Muscle layer of duodenum (tissue), 2 donors: ENCODE measurements at regions not wholly inside any gene's neighbourhood (a gene's known extent, or its start where the extent isn't known, plus 50 kb on each side); places are given as distances from the start of the nearest gene placed in this dataset.

ENCODE experiments used
- H3K27ac ChIP-seq: one replicate; pipeline ENCODE4 v1.7.0; 2013; ENCODE audit warnings: mild to moderate bottlenecking, low read length
- H3K27me3 ChIP-seq: one replicate; pipeline ENCODE4 v1.7.0; 2013; ENCODE audit warnings: low read depth, mild to moderate bottlenecking, control low read depth, low read length
- H3K36me3 ChIP-seq, 2 donors: one replicate each; pipeline ENCODE4 v1.7.0; 2013; ENCODE audit warnings: low read length in 2 of 2, control low read depth in 1 of 2, mild to moderate bottlenecking in 1 of 2; ENCODE audit not compliant: insufficient read depth in 2 of 2, control insufficient read depth in 1 of 2
- H3K4me1 ChIP-seq, 2 donors: one replicate each; pipeline ENCODE4 v1.7.0; 2013; ENCODE audit warnings: low read length in 2 of 2, mild to moderate bottlenecking in 2 of 2, control low read depth in 1 of 2, moderate library complexity in 1 of 2; ENCODE audit not compliant: insufficient read depth in 2 of 2, control insufficient read depth in 1 of 2
- H3K4me3 ChIP-seq, 2 donors: one replicate each; pipeline ENCODE4 v1.7.0; 2013; ENCODE audit warnings: low read length in 2 of 2, low read depth in 1 of 2, mild to moderate bottlenecking in 1 of 2
- H3K9me3 ChIP-seq, 2 donors: one replicate each; pipeline ENCODE4 v1.7.0; 2013; ENCODE audit warnings: low read length in 2 of 2, control low read depth in 1 of 2, mild to moderate bottlenecking in 1 of 2; ENCODE audit not compliant: control insufficient read depth in 1 of 2
- donor health status: healthy.

DNA sequence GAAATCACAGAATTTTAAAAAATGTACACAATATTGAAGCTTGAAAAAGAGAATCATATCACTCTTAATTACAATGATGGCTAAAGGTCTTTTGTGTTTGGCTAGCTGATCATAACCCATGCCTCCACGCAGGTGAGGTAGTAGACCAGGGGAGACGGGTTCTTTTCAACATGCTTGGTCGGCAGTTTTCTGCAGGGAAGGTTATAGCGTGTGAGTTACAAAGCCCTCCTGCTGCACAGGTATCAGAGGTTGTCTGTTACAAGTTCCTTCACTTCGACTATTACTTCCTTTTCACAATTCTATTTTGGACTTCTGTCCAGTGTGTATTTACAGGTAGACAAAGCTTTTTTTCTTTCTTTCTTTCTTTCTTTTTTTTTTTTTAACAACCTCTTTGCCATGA is 127.1 kb upstream of the PRPS1L1 start:
- no peaks in the 10 kb centered on the region for H3K4me1 ChIP-seq

DNA sequence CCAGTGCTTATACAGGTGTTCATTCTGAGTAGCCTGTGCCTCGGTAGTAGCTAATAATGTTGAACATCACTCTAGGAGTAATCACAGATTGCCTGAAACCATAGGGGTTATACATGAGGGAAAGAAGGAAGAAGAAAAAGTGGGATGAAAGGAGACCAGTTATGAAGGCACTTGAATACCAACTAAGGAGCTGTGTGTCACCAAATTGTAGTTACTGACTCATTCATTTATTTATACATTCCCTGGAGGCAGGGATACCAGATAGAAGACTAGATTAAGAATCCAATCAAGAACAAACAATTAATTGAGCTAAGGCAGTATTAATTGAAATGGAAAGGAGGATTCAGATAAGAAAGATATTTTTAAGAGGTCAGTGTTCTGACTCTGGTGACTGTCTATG is 129.6 kb upstream of the PRPS1L1 start:
- Histone ChIP-seq H3K4me3 (no peak overlapping the region), H3K9me3 (no peaks in the 10 kb centered on the region), H3K36me3 (no peaks in the 10 kb centered on the region), H3K4me1 (no peaks in the 10 kb centered on the region), H3K27me3 (no peaks in the 10 kb centered on the region), H3K27ac (no peak overlapping the region)

More for the DNA sequence above, 127.1 kb upstream of the PRPS1L1 start:
- no peak overlapping the region for H3K4me3 ChIP-seq
- no peak overlapping the region for H3K27ac ChIP-seq
- no peaks in the 10 kb centered on the region for H3K36me3 ChIP-seq
- H3K9me3 ChIP-seq, result no peaks in the 10 kb centered on the region
- H3K27me3 ChIP-seq, result no peaks in the 10 kb centered on the region

DNA sequence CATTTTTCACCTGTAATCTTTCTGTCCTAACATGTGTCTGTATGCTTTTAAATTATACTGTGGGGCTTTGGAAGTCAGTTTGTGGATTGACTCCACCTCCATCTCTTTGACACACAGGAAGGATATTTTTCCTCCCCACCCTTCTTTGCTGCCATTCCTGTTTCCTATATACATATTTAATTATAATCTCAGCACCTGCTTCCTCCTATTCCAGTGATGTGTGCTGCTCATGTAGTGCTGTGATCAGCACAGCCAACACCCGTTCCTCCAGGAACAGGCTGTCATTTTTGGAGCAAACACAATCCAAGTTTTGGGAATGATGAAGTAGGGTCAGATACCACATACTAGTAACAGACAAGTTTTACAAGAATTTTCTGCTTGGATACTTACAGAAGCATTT is 135.0 kb upstream of the PRPS1L1 start:
- no peaks in the 10 kb centered on the region for H3K4me1 ChIP-seq
- H3K27ac ChIP-seq, result no peak overlapping the region
- H3K27me3 ChIP-seq, result no peaks in the 10 kb centered on the region
- no peaks in the 10 kb centered on the region for H3K9me3 ChIP-seq
- H3K36me3 ChIP-seq, result no peaks in the 10 kb centered on the region
- no peak overlapping the region for H3K4me3 ChIP-seq

DNA sequence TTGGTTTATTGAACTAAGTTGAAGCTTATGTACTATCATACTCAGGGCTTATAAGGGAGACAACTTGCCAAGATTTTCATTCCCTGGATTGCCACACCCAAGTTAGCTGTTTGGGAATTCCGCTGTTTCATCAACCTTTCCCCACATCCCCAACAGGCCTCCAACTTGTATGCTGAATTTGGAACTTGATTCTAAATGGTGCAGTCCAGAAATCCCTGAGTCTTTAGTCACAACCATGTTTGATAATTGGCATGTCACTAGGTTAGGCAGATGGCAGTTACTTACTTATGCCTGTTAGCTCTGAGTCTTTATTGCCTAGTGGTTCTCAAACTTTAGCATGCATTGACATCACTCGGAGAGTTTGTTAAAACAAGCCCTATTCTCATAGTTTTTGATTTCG is 135.4 kb upstream of the PRPS1L1 start:
- Histone ChIP-seq H3K27ac (no peak overlapping the region), H3K27me3 (no peaks in the 10 kb centered on the region), H3K4me3 (no peak overlapping the region), H3K9me3 (no peaks in the 10 kb centered on the region), H3K36me3 (no peaks in the 10 kb centered on the region), H3K4me1 (no peaks in the 10 kb centered on the region)

DNA sequence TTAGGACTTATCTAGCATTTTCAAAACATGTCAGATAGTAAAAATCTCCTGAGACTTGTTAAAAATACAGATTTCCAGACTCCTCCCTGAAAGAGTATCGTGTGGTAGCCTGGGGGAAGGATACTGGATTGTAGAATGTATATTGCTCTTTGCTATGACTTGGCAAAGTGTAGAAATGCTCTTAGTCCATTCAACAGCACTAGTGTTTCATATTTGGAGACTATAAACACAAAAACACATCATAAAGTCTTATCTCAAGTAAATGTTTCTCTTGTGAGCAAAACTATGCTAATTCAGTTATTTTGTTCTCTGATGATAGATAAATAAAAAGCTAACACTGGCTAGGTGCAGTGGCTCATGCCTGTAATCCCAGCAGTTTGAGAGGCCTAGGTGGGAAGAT is 137.5 kb upstream of the PRPS1L1 start:
- H3K27ac ChIP-seq, result no peak overlapping the region

DNA sequence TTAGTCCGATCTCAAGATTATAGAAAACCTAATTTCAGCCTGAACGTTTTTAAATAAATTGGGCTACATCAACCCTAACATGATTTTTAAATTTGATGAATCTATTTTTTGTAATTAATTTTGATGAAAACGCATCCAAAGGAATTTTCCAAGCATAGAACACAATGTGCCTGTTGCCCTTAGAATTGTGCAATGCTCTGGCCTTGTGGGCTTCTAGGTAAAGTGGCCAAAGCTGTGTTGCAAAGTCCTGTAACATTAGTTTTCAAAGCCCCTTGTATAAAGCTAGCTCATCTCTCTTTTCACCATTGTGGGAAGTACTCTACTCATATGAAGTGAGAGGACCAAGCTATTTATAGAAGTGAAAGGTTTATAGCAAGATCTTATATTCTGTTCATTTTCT is 138.4 kb upstream of the PRPS1L1 start:
- Histone ChIP-seq H3K4me1 (no peaks in the 10 kb centered on the region), H3K27me3 (no peaks in the 10 kb centered on the region), H3K36me3 (no peaks in the 10 kb centered on the region), H3K9me3 (no peaks in the 10 kb centered on the region), H3K27ac (no peak overlapping the region), H3K4me3 (no peak overlapping the region)

More for the DNA sequence above, 137.5 kb upstream of the PRPS1L1 start:
- Histone ChIP-seq H3K4me1 (no peaks in the 10 kb centered on the region), H3K36me3 (no peaks in the 10 kb centered on the region), H3K27me3 (no peaks in the 10 kb centered on the region), H3K9me3 (no peaks in the 10 kb centered on the region), H3K4me3 (no peak overlapping the region)

DNA sequence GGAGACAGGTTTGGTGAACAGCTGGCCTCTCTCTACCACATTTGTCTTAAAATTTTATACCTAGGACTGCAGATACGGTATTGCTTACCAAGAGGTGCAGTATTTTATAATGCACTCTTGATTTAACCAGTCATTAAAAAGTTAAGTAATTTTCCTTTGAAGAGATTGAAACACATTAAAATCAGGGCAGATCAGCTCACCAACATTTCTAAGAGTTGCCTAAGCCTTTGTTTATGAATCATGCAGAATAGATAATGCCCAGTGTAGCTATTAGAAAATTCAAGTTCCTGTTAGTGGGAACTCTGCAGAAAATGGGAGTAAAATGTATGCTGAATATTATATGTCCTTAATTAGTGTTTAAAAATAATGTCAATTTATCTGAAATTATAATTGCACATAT is 140.2 kb upstream of the PRPS1L1 start:
- Histone ChIP-seq H3K4me1 (no peaks in the 10 kb centered on the region), H3K9me3 (no peaks in the 10 kb centered on the region), H3K27ac (no peak overlapping the region), H3K4me3 (no peak overlapping the region), H3K36me3 (no peaks in the 10 kb centered on the region), H3K27me3 (no peaks in the 10 kb centered on the region)

DNA sequence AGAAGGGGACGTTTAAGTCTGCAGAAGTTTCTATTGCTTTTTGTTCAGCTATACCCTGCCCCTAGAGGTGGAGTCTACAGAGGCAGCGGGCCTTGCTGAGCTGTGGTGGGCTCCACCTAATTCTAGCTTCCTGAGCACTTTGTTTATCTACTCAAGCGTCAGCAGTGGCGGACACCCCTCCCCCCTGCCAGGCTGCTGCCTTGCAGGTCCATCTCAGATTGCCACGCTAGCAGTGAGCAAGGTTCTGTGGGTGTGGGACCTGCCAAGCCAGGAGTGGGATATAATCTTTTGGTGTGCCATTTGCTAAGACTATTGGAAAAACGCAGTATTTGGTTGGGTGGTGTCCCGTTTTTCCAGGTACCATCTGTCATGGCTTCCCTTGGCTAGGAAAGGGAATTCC is 147.3 kb upstream of the PRPS1L1 start:
- Histone ChIP-seq H3K4me1 (peaks cover 0 to 4% of the 10 kb centered on the region in 2 donors), H3K4me3 (no peak overlapping the region), H3K27ac (no peak overlapping the region)

DNA sequence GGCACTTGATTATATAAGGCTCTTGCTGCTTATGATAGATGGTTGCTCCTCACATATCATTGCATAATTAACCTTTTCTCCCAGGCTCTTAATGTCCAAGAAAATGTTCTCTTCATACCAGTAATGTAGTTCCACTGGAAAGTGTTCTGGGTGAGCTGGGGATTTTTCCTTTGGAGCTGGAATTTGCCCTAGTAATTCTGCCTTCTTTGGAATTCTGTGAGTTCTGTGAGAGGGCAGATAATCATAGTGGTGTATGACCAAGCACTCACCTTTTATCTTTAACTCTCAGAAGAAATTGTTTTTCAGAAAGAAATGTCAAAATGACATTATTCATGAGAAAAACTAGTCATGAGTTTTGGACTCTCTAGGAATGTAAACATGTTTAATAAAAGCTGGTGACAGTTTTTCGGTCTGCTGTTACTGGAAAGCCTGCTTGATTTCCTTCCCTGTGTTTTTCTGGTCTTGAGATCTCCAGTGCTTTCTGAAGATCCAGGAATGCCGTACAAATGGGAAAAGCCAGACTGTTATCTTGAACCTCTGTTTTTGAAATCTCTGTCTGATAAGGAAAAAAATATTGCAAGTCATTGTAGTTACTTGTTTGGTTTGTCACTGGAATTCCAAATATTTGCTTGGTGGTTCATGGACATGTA is 148.3 kb upstream of the PRPS1L1 start:
- no peaks in the 10 kb centered on the region for H3K27me3 ChIP-seq
- H3K9me3 ChIP-seq, result no peaks in the 10 kb centered on the region
- no peaks in the 10 kb centered on the region for H3K36me3 ChIP-seq
- H3K4me1 ChIP-seq, result peaks cover 0 to 4% of the 10 kb centered on the region in 2 donors
- H3K27ac ChIP-seq, result no peak overlapping the region
- H3K4me3 ChIP-seq, result no peak overlapping the region

More for the DNA sequence above, 147.3 kb upstream of the PRPS1L1 start:
- no peaks in the 10 kb centered on the region for H3K36me3 ChIP-seq
- H3K27me3 ChIP-seq, result no peaks in the 10 kb centered on the region
- no peaks in the 10 kb centered on the region for H3K9me3 ChIP-seq

DNA sequence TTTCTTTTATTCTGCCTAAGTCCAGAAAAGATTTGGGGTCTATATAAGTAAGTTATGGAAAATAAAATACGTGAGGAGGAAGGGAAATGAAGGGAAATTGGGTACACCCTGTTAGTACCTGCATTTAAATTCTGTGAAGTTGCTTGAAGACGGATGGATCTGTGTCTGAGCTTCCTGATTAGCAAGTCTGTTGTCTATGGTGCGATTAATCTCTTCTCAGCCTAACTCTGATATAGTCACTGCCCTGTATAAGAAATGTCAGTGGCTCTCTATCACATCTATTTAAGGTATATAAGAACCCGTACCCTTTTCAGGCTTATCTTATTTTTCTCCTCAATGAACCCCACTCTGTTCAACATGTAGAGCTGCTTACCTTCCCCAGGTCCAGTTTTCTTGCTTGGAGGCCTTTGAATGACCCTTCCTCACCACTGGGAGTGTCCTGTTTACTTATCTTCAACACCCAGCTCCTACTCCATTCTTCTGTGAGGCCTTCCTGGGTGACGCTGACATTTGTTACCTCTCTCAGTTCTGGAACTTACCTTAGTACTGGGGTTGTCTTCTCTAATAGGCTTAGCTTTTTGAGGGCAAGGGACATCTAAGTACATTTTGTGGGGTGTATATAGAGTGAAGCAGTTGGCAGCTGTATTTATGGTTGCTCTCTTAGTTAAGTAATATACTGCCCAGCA is 149.6 kb upstream of the PRPS1L1 start:
- Histone ChIP-seq H3K27ac (no peak overlapping the region), H3K9me3 (no peaks in the 10 kb centered on the region), H3K4me1 (peaks cover 0 to 4% of the 10 kb centered on the region in 2 donors), H3K4me3 (no peak overlapping the region), H3K27me3 (no peaks in the 10 kb centered on the region), H3K36me3 (no peaks in the 10 kb centered on the region)

DNA sequence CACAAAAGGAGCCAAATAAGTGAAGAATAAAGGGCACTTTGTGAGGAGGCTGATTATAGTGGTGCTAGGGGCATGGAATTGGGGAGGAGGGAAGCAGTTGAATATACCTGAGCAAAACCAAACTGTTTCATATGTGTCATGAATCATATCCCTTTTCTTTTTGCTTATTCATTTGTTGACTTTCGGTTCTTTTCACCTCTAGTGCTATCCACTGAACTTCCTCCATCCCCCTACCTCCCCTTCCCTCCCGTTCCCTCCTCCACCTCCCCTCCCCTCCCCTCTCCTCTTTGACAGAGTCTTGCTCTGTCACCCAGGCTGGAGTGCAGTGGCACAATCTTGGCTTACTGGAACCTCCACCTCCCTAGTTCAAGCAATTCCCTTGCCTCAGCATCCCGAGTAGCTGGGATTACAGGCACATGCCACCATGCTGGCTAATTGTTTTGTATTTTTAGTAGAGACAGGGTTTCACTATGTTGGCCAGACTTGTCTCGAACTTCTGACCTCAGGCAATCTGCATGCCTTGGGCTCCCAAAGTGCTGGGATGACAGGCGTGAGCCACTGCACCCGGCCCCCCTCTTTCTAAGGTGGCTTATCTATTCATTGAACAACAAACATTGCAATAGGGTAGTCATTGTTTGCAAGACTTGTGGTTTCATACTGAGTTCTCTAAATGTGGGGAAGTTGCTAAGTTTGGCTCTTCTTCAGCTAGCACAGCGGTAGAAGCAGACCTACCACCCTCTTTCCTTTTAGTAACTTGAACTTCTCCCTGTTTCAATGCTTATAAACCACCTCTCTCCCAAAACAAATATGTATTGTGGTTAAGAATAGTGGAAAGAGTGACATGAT is 150.4 kb upstream of the PRPS1L1 start:
- no peak overlapping the region for H3K4me3 ChIP-seq
- no peaks in the 10 kb centered on the region for H3K36me3 ChIP-seq
- H3K4me1 ChIP-seq, result peaks cover 0 to 4% of the 10 kb centered on the region in 2 donors
- no peaks in the 10 kb centered on the region for H3K27me3 ChIP-seq
- H3K9me3 ChIP-seq, result no peaks in the 10 kb centered on the region
- no peak overlapping the region for H3K27ac ChIP-seq
